NT2/D1 (cell line): ENCODE measurements at regions not wholly inside any gene's neighbourhood (a gene's known extent, or its start where the extent isn't known, plus 50 kb on each side); places are given as distances from the start of the nearest gene placed in this dataset.

ENCODE experiments used
- YY1 ChIP-seq: IDR thresholded peaks from 2 replicates; pipeline ENCODE4 v1.6.1; 2011; ENCODE audit not compliant: insufficient read length, insufficient read depth
- ZNF274 ChIP-seq: IDR thresholded peaks from 2 replicates; pipeline ENCODE4 v1.6.1; 2011; ENCODE audit warnings: mild to moderate bottlenecking, low read depth, low read length

DNA sequence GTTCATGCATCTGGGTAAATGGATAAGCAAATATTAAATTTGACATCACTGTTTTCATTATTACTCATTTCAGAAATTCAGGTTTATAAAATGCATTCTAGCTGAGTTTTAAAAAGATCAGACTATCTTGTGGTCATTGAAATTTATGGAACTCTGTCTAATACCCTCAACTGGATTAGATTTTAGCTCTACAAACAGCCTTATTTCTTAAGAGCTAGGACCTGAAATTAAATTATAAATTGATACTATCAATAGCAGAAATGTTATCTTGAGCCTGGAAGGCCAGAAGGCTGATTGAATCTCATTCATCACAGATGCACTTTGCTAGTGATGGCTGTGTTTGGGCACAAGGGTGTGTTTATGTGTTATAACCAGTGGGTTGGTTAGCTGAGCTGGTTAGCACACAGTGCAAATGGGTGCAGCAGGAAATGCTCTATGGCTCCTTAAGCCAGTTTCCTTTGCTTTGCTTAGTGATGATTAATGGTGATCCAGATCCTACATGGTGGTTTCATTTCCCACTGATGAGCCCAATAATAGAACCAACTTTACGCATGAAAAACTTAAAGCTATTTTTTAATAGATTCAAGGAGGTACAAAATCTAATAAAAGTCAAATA is 310.8 kb upstream of the KLF12 start:
- TF ChIP-seq YY1: no peak
- TF ChIP-seq ZNF274: no peak
